Parathyroid adenoma (tissue), 2 donors: ENCODE measurements at regions not wholly inside any gene's neighbourhood (a gene's known extent, or its start where the extent isn't known, plus 50 kb on each side); places are given as distances from the start of the nearest gene placed in this dataset.
"Not testable (repeated sequence)": the region's sequence is repeated elsewhere in the genome, so short reads cannot be mapped to it uniquely, and the experiment has no call there.

ENCODE experiments used
- H2AFZ ChIP-seq: fragments of 300-600 bp; sonication (generic); one replicate; pipeline ENCODE4 v1.7.0; 2017; ENCODE audit warnings: antibody characterized with exemption, mild to moderate bottlenecking
- H3K27ac ChIP-seq: fragments of 300-600 bp; sonication (generic); one replicate; pipeline ENCODE4 v1.7.0; 2017
- H3K27me3 ChIP-seq: fragments of 300-600 bp; sonication (generic); one replicate; pipeline ENCODE4 v1.7.0; 2017; ENCODE audit warnings: low read length; ENCODE audit not compliant: control insufficient read depth, insufficient read depth
- H3K36me3 ChIP-seq: fragments of 300-600 bp; sonication (generic); one replicate; pipeline ENCODE4 v1.7.0; 2017; ENCODE audit warnings: low read length; ENCODE audit not compliant: control insufficient read depth, insufficient read depth
- H3K4me1 ChIP-seq: fragments of 300-600 bp; sonication (generic); one replicate; pipeline ENCODE4 v1.7.0; 2017; ENCODE audit warnings: control low read depth
- H3K4me2 ChIP-seq: fragments of 300-600 bp; sonication (generic); one replicate; pipeline ENCODE4 v1.7.0; 2017; ENCODE audit warnings: low read length
- H3K4me3 ChIP-seq: fragments of 300-600 bp; sonication (generic); one replicate; pipeline ENCODE4 v1.7.0; 2017; ENCODE audit warnings: low read depth, low read length
- H3K79me2 ChIP-seq: fragments of 300-600 bp; sonication (generic); one replicate; pipeline ENCODE4 v1.7.0; 2017; ENCODE audit warnings: control low read depth
- H3K9ac ChIP-seq: fragments of 300-600 bp; sonication (generic); one replicate; pipeline ENCODE4 v1.7.0; 2017; ENCODE audit warnings: mild to moderate bottlenecking
- H3K9me3 ChIP-seq: fragments of 300-600 bp; sonication (generic); one replicate; pipeline ENCODE4 v1.7.0; 2017; ENCODE audit warnings: low read length; ENCODE audit not compliant: control insufficient read depth
- CTCF ChIP-seq: fragments of 300-600 bp; sonication (generic); IDR thresholded peaks from one replicate; pipeline ENCODE4 v1.7.0; 2017; ENCODE audit warnings: antibody characterized with exemption, mild to moderate bottlenecking
- donor health status: primary hyperparathyroidism.

- TF ChIP-seq CTCF: no peak
- Histone ChIP-seq H3K27me3 (no peaks in the 10 kb centered on the region), H3K36me3 (no peaks in the 10 kb centered on the region), H2AFZ (no peak overlapping the region), H3K4me3 (peak overlapping the region; percentile 9), H3K9me3 (no peaks in the 10 kb centered on the region), H3K79me2 (no peaks in the 10 kb centered on the region), H3K27ac (no peak overlapping the region), H3K4me2 (no peak overlapping the region), H3K9ac (no peak overlapping the region), H3K4me1 (peaks cover 16% of the 10 kb centered on the region)
Observed at GRCh38 chr18:39587586-39587985, 2022.0 kb upstream of the CELF4 start.

- Histone ChIP-seq H3K9ac (no peak overlapping the region), H3K79me2 (no peaks in the 10 kb centered on the region), H3K4me2 (peak overlapping the region; percentile 42), H3K4me3 (no peak overlapping the region), H3K4me1 (peaks cover 16% of the 10 kb centered on the region), H2AFZ (peak overlapping the region; percentile 60), H3K36me3 (no peaks in the 10 kb centered on the region), H3K27me3 (no peaks in the 10 kb centered on the region), H3K27ac (peak overlapping the region; percentile 64), H3K9me3 (no peaks in the 10 kb centered on the region)
- no peak for TF ChIP-seq CTCF
Observed at GRCh38 chr18:39586741-39587140, 2021.1 kb upstream of the CELF4 start.

GRCh38 chr18:39574897-39575296 lies 2009.3 kb upstream of the CELF4 start:
- Histone ChIP-seq H3K9me3 (no peaks in the 10 kb centered on the region), H3K4me3 (no peak overlapping the region), H2AFZ (no peak overlapping the region), H3K36me3 (no peaks in the 10 kb centered on the region), H3K4me2 (no peak overlapping the region), H3K4me1 (peaks cover 16% of the 10 kb centered on the region), H3K27ac (no peak overlapping the region), H3K27me3 (no peaks in the 10 kb centered on the region), H3K79me2 (no peaks in the 10 kb centered on the region), H3K9ac (no peak overlapping the region)
- no peak for TF ChIP-seq CTCF

GRCh38 chr18:39571511-39571910 lies 2005.9 kb upstream of the CELF4 start:
- Histone ChIP-seq H3K9me3 (no peaks in the 10 kb centered on the region), H3K4me1 (peaks cover 9% of the 10 kb centered on the region), H3K9ac (no peak overlapping the region), H3K4me2 (no peak overlapping the region), H2AFZ (no peak overlapping the region), H3K4me3 (no peak overlapping the region), H3K27ac (no peak overlapping the region), H3K36me3 (no peaks in the 10 kb centered on the region), H3K79me2 (no peaks in the 10 kb centered on the region), H3K27me3 (no peaks in the 10 kb centered on the region)
- TF ChIP-seq CTCF: no peak

GRCh38 chr18:39565551-39566230 lies 2000.1 kb upstream of the CELF4 start:
- not testable (repeated sequence) for H3K4me2 ChIP-seq, H3K9ac ChIP-seq, H3K79me2 ChIP-seq, H2AFZ ChIP-seq, H3K4me3 ChIP-seq, H3K27me3 ChIP-seq, H3K27ac ChIP-seq, H3K9me3 ChIP-seq, H3K4me1 ChIP-seq, H3K36me3 ChIP-seq
